ENCODE measurements at regions not wholly inside any gene's neighbourhood (a gene's known extent, or its start where the extent isn't known, plus 50 kb on each side); places are given as distances from the start of the nearest gene placed in this dataset.
A peak's percentile ranks its signal among the peaks of the same experiment; 100 is the strongest.

- DNase-seq (ENCODE audit: low read depth): no peak
These were observed 530.2 kb downstream of the DHX35 start for GRCh38 chr20:39492223-39492797.

- DNase-seq (ENCODE audit: low read depth): no peak
These were observed 529.6 kb downstream of the DHX35 start for GRCh38 chr20:39491711-39492110.

GRCh38 chr20:39489986-39490560, 527.9 kb downstream of the DHX35 start:
- DNase-seq (ENCODE audit: low read depth): no peak

GRCh38 chr20:39480276-39481043, 518.3 kb downstream of the DHX35 start:
- DNase-seq (ENCODE audit: low read depth): no peak

- DNase-seq (ENCODE audit: low read depth): no peak
These were observed 517.2 kb downstream of the DHX35 start for GRCh38 chr20:39479196-39479810.

GRCh38 chr20:39474879-39475278, 512.7 kb downstream of the DHX35 start:
- DNase-seq (ENCODE audit: low read depth): no peak

GRCh38 chr20:39473536-39473935, 511.4 kb downstream of the DHX35 start:
- no peak for DNase-seq (ENCODE audit: low read depth)

- DNase-seq (ENCODE audit: low read depth): peak; percentile 11
These were observed 506.6 kb downstream of the DHX35 start for GRCh38 chr20:39468703-39469102.

- no peak for DNase-seq (ENCODE audit: low read depth)
These were observed 502.1 kb downstream of the DHX35 start for GRCh38 chr20:39464238-39464637.

- DNase-seq (ENCODE audit: low read depth): no peak
These were observed 500.3 kb downstream of the DHX35 start for GRCh38 chr20:39462416-39462945.

- DNase-seq (ENCODE audit: low read depth): no peak
These were observed 496.3 kb downstream of the DHX35 start for GRCh38 chr20:39458452-39458851.

- DNase-seq (ENCODE audit: low read depth): no peak
These were observed 491.7 kb downstream of the DHX35 start for GRCh38 chr20:39453890-39454289.

- DNase-seq (ENCODE audit: low read depth): no peak
These were observed 490.6 kb downstream of the DHX35 start for GRCh38 chr20:39452583-39453340.

- no peak for DNase-seq (ENCODE audit: low read depth)
These were observed 489.2 kb downstream of the DHX35 start for GRCh38 chr20:39451386-39451785.

GRCh38 chr20:39446397-39446796, 484.3 kb downstream of the DHX35 start:
- no peak for DNase-seq (ENCODE audit: low read depth)

GRCh38 chr20:39445095-39445494, 483.0 kb downstream of the DHX35 start:
- DNase-seq (ENCODE audit: low read depth): no peak

- peak; percentile 17 for DNase-seq (ENCODE audit: low read depth)
These were observed 471.3 kb downstream of the DHX35 start for GRCh38 chr20:39433466-39433865.

GRCh38 chr20:39431091-39431880, 469.1 kb downstream of the DHX35 start:
- DNase-seq (ENCODE audit: low read depth): no peak

GRCh38 chr20:39429726-39430125, 467.6 kb downstream of the DHX35 start:
- peak; percentile 32 for DNase-seq (ENCODE audit: low read depth)

GRCh38 chr20:39424962-39425678, 463.0 kb downstream of the DHX35 start:
- DNase-seq (ENCODE audit: low read depth): no peak
